SK-N-SH (cell line): ENCODE measurements at regions not wholly inside any gene's neighbourhood (a gene's known extent, or its start where the extent isn't known, plus 50 kb on each side); places are given as distances from the start of the nearest gene placed in this dataset.
A peak's percentile ranks its signal among the peaks of the same experiment; 100 is the strongest.

Experiments used
- CTCF ChIA-PET: fragments of 300-600, 350-600 bp; formaldehyde crosslinking; extraction: SDS; loops from one replicate; lab custom pipeline; 2021; lab: Yijun Ruan, JAX
- POLR2A ChIA-PET: fragments of 350-600 bp; sonication (Branson Sonifier 250); formaldehyde crosslinking; extraction: SDS; loops from one replicate; lab custom pipeline; 2020; ENCODE audit warnings: antibody characterized with exemption, inconsistent platforms; lab: Yijun Ruan, JAX
- DNase-seq: peaks from one replicate; pipeline ENCODE4 v3.0.0; 2012
- H2AFZ ChIP-seq: fragments of 200-600 bp; sonication (generic); 2 replicates; pipeline ENCODE4 v1.8.1; 2016; ENCODE audit warnings: antibody characterized with exemption, mild to moderate bottlenecking, low read depth
- H3F3A ChIP-seq: fragments of 200-600 bp; sonication (generic); replicated peaks from 2 replicates; pipeline ENCODE3; 2016; ENCODE audit warnings: antibody characterized with exemption, mild to moderate bottlenecking; ENCODE audit not compliant: insufficient read depth
- H3K27ac ChIP-seq, 2 experiments: fragments of 200-500 bp in 1 of 2; fragments of 200-600 bp in 1 of 2; sonication (Bioruptor generic) in 1 of 2; sonication (generic), shearing (Covaris generic) in 1 of 2; 2 replicates each; pipeline versions ENCODE4 v1.5.1 to v1.6.1; 2014 to 2016; ENCODE audit warnings: low read depth in 2 of 2, inconsistent platforms in 1 of 2, low read length in 1 of 2, mild to moderate bottlenecking in 1 of 2, mixed read lengths in 1 of 2
- H3K27me3 ChIP-seq: fragments of 200-600 bp; sonication (generic), shearing (Covaris generic); 2 replicates; pipeline ENCODE4 v1.6.1; 2016; ENCODE audit warnings: mixed run types; ENCODE audit not compliant: insufficient read depth
- H3K36me3 ChIP-seq, 2 experiments: fragments of 200-500 bp in 1 of 2; fragments of 200-600 bp in 1 of 2; sonication (Bioruptor generic) in 1 of 2; sonication (generic) in 1 of 2; replicated peaks in 1 of 2; 2 replicates each; pipeline versions ENCODE3 to v1.5.1; 2014 to 2016; ENCODE audit warnings: low read length in 1 of 2, mild to moderate bottlenecking in 1 of 2; ENCODE audit not compliant: insufficient read depth in 2 of 2, control insufficient read depth in 1 of 2
- H3K4me1 ChIP-seq, 2 experiments: fragments of 200-500 bp in 1 of 2; fragments of 200-600 bp in 1 of 2; sonication (Bioruptor generic) in 1 of 2; sonication (generic), shearing (Covaris generic) in 1 of 2; 2 replicates each; pipeline versions ENCODE4 v1.5.1 to v1.6.1; 2014 to 2016; ENCODE audit warnings: low read depth in 1 of 2, low read length in 1 of 2, mixed run types in 1 of 2; ENCODE audit not compliant: insufficient read depth in 2 of 2, control insufficient read depth in 1 of 2
- H3K4me2 ChIP-seq: fragments of 200-600 bp; sonication (generic), shearing (Covaris generic); 2 replicates; pipeline ENCODE4 v1.6.1; 2017; ENCODE audit warnings: mixed run types
- H3K4me3 ChIP-seq, 2 experiments: fragments of 200-500 bp in 1 of 2; fragments of 200-600 bp in 1 of 2; sonication (Bioruptor generic) in 1 of 2; sonication (generic), shearing (Covaris generic) in 1 of 2; 2 replicates each; pipeline versions ENCODE4 v1.5.1 to v1.8.1; 2014 to 2016; ENCODE audit warnings: low read depth in 2 of 2, inconsistent platforms in 1 of 2, low read length in 1 of 2, mild to moderate bottlenecking in 1 of 2, mixed read lengths in 1 of 2, moderate library complexity in 1 of 2
- H3K79me2 ChIP-seq: fragments of 200-600 bp; sonication (generic); 2 replicates; pipeline ENCODE4 v1.8.1; 2017; ENCODE audit warnings: mild to moderate bottlenecking; ENCODE audit not compliant: insufficient read depth
- H3K9ac ChIP-seq: fragments of 200-600 bp; sonication (generic); 2 replicates; pipeline ENCODE4 v1.6.1; 2017; ENCODE audit warnings: mixed run types
- H3K9me2 ChIP-seq: fragments of 200-600 bp; sonication (generic); 2 replicates; pipeline ENCODE4 v1.6.1; 2017; ENCODE audit warnings: mixed run types
- H3K9me3 ChIP-seq: fragments of 200-600 bp; sonication (generic); 2 replicates; pipeline ENCODE4 v1.6.1; 2017; ENCODE audit warnings: mixed run types, mild to moderate bottlenecking, moderate library complexity
- H4K20me1 ChIP-seq: fragments of 200-600 bp; sonication (generic); 2 replicates; pipeline ENCODE4 v1.6.1; 2017; ENCODE audit warnings: mild to moderate bottlenecking, mixed run types; ENCODE audit not compliant: insufficient read depth
- CHD2 ChIP-seq: fragments of 150-350 bp; IDR thresholded peaks from 2 replicates; pipeline ENCODE4 v1.6.1; 2018; ENCODE audit warnings: low read length; ENCODE audit not compliant: partially characterized antibody
- EP300 ChIP-seq, 2 experiments: IDR thresholded peaks; 2 replicates each; pipeline versions ENCODE4 v1.4.0 to v1.6.1; 2012; ENCODE audit warnings: borderline replicate concordance in 1 of 2, low read depth in 1 of 2, low read length in 1 of 2
- FOSL2 ChIP-seq: IDR thresholded peaks from 2 replicates; pipeline ENCODE4 v1.4.0; 2012; ENCODE audit warnings: low read depth, mild to moderate bottlenecking, moderate library complexity, borderline replicate concordance
- FOXJ3 ChIP-seq: sonication (generic); formaldehyde crosslinking; IDR thresholded peaks from 2 replicates; pipeline ENCODE4 v1.5.1; 2020; ENCODE audit warnings: mild to moderate bottlenecking, missing genetic modification reagents
- FOXM1 ChIP-seq: IDR thresholded peaks from 2 replicates; pipeline ENCODE4 v1.4.0; 2012; ENCODE audit warnings: low read depth, mild to moderate bottlenecking
- GABPA ChIP-seq: IDR thresholded peaks from 2 replicates; pipeline ENCODE4 v1.4.0; 2012; ENCODE audit warnings: low read depth, mild to moderate bottlenecking
- JUND ChIP-seq: IDR thresholded peaks from 2 replicates; pipeline ENCODE4 v1.4.0; 2012
- NFIC ChIP-seq: IDR thresholded peaks from 2 replicates; pipeline ENCODE4 v1.4.0; 2012; ENCODE audit warnings: borderline replicate concordance
- NRF1 ChIP-seq: IDR thresholded peaks from 2 replicates; pipeline ENCODE4 v1.6.1; 2012; ENCODE audit warnings: low read depth, mild to moderate bottlenecking, low read length
- PBX3 ChIP-seq: IDR thresholded peaks from 2 replicates; pipeline ENCODE4; 2012
- RFX5 ChIP-seq: IDR thresholded peaks from 2 replicates; pipeline ENCODE4 v1.6.1; 2012; ENCODE audit warnings: mild to moderate bottlenecking, improper control_type of control experiment, low read length
- USF2 ChIP-seq: fragments of 150-350 bp; IDR thresholded peaks from 2 replicates; pipeline ENCODE4 v1.6.1; 2017; ENCODE audit warnings: antibody characterized with exemption, low read length, low read depth, borderline replicate concordance
- ZBTB33 ChIP-seq: IDR thresholded peaks from 2 replicates; pipeline ENCODE4 v1.4.0; 2012; ENCODE audit warnings: low read depth, borderline replicate concordance
- WGBS: methylation state at CpG from one replicate; pipeline ENCODE4 v1.1.6; 2017; ENCODE audit warnings: low lambda C conversion rate; 5-methylcytosine and 5-hydroxymethylcytosine counted together

- TF ChIP-seq PBX3 = no peak
These were observed 70.8 kb upstream of the GATA5 start (continued) for GRCh38 chr20:62546606-62547005.

GRCh38 chr20:62547364-62547763 is 71.6 kb upstream of the GATA5 start:
- Histone ChIP-seq H3K4me2 (no peak overlapping the region), H4K20me1 (no peaks in the 10 kb centered on the region), H3K27ac (no peak overlapping the region)

GRCh38 chr20:62548471-62548870 is 72.7 kb upstream of the GATA5 start:
- no peaks in the 10 kb centered on the region for H3K36me3 ChIP-seq
- ChIA-PET POLR2A (no interaction called here), CTCF (no interaction called here)
- H3K4me1 ChIP-seq = peaks cover 0 to 25% of the 10 kb centered on the region in 2 experiments; a peak in 1 of 4 replicates
- peak; percentile 70 for DNase-seq
- H3K4me2 ChIP-seq = no peak overlapping the region
- H3K9me3 ChIP-seq = no peaks in the 10 kb centered on the region
- no peaks in the 10 kb centered on the region for H3K9me2 ChIP-seq
- no peak overlapping the region for H2AFZ ChIP-seq
- no peaks in the 10 kb centered on the region for H3K79me2 ChIP-seq
- peaks cover 24% of the 10 kb centered on the region for H3K27me3 ChIP-seq
- H3K4me3 ChIP-seq = no peak overlapping the region
- TF ChIP-seq RFX5 (no peak), JUND (no peak), NRF1 (no peak), FOSL2 (no peak), GABPA (no peak), FOXJ3 (CRISPR knock-in tag) (no peak), CHD2 (peak; percentile 26), ZBTB33 (no peak), USF2 (no peak), FOXM1 (no peak), EP300 (IDR thresholded peaks at IDR 0.05; ENCODE audit: borderline replicate concordance in 1 of 2, low read depth in 1 of 2, low read length in 1 of 2) (peak in 1 of 2 experiments; percentile 33; a peak in 1 of 4 replicates), NFIC (no peak)
- H3K9ac ChIP-seq = no peak overlapping the region
- no peak overlapping the region; a peak in 1 of 4 replicates for H3K27ac ChIP-seq
- H3F3A ChIP-seq = no peaks in the 10 kb centered on the region
- no peaks in the 10 kb centered on the region for H4K20me1 ChIP-seq
- 41% methylated on average over 6 of the region's 10 CpGs for WGBS

More at GRCh38 chr20:62547364-62547763, 71.6 kb upstream of the GATA5 start:
- no peak overlapping the region for H3K9ac ChIP-seq
- H3K4me3 ChIP-seq = no peak overlapping the region
- 75% methylated on average over 7 of the region's 14 CpGs for WGBS
- no peaks in the 10 kb centered on the region for H3F3A ChIP-seq
- POLR2A ChIA-PET = no interaction called here
- H3K27me3 ChIP-seq = peaks cover 13% of the 10 kb centered on the region
- TF ChIP-seq ZBTB33 (no peak), USF2 (no peak)
- H3K9me3 ChIP-seq = no peaks in the 10 kb centered on the region
- H2AFZ ChIP-seq = no peak overlapping the region
- no peaks in the 10 kb centered on the region for H3K9me2 ChIP-seq
- no peaks in the 10 kb centered on the region for H3K36me3 ChIP-seq
- CTCF ChIA-PET = no interaction called here
- no peaks in the 10 kb centered on the region for H3K79me2 ChIP-seq
- H3K4me1 ChIP-seq = peaks cover 0 to 25% of the 10 kb centered on the region in 2 experiments; a peak in 1 of 4 replicates
- DNase-seq = no peak
